ENCODE measurements at regions not wholly inside any gene's neighbourhood (a gene's known extent, or its start where the extent isn't known, plus 50 kb on each side); places are given as distances from the start of the nearest gene placed in this dataset.

GRCh38 chr3:181565416-181565815, 146.3 kb upstream of the SOX2 start:
- no peak for DNase-seq (ENCODE audit: insufficient read length)
- FAIRE-seq: no peak
- TF ChIP-seq TAF1 (IDR thresholded peaks at IDR 0.05; ENCODE audit: borderline replicate concordance, low read depth, low read length) (no peak), POLR2AphosphoS5 (IDR thresholded peaks at IDR 0.05; ENCODE audit: low read depth, low read length) (no peak)

- TF ChIP-seq POLR2A (IDR thresholded peaks at IDR 0.05; ENCODE audit: low read depth, low read length): no peak
- TF ChIP-seq POLR2AphosphoS5 (IDR thresholded peaks at IDR 0.05; ENCODE audit: low read depth, low read length): no peak
- no peak for TF ChIP-seq TAF1 (IDR thresholded peaks at IDR 0.05; ENCODE audit: borderline replicate concordance, low read depth, low read length)
- DNase-seq (ENCODE audit: insufficient read length): no peak
- FAIRE-seq: no peak
Measured at GRCh38 chr3:181564222-181564621, 147.5 kb upstream of the SOX2 start.

- FAIRE-seq (no peak), DNase-seq (ENCODE audit: insufficient read length) (no peak)
- TF ChIP-seq POLR2AphosphoS5 (IDR thresholded peaks at IDR 0.05; ENCODE audit: low read depth, low read length): no peak
- no peak for TF ChIP-seq TAF1 (IDR thresholded peaks at IDR 0.05; ENCODE audit: borderline replicate concordance, low read depth, low read length)
- no peak for TF ChIP-seq POLR2A (IDR thresholded peaks at IDR 0.05; ENCODE audit: low read depth, low read length)
Measured at GRCh38 chr3:181561139-181562031, 150.3 kb upstream of the SOX2 start.

DNA sequence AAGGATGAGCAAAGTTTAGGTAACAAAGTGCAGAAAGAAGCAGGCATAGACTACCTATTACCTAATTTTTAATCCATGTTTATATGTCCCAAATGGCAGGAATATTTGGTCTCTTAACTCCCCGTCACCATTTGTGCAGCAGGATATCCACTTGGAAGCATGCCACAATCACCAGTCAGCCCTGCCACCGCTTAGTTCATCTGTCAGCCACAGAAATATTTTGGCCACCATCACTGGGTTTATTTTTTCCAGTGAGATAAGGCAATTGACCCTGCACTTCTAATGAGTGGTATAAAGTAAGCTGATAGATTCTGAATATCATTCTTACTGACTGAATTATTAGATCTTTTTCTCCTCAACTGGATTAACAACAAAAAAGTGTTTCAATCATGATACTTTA, 152.9 kb upstream of the SOX2 start:
- TF ChIP-seq TAF1 (IDR thresholded peaks at IDR 0.05; ENCODE audit: borderline replicate concordance, low read depth, low read length): no peak
- TF ChIP-seq POLR2AphosphoS5 (IDR thresholded peaks at IDR 0.05; ENCODE audit: low read depth, low read length): no peak
- no peak for TF ChIP-seq POLR2A (IDR thresholded peaks at IDR 0.05; ENCODE audit: low read depth, low read length)
- FAIRE-seq (no peak), DNase-seq (ENCODE audit: insufficient read length) (no peak)

GRCh38 chr3:181555681-181556080, 156.0 kb upstream of the SOX2 start:
- FAIRE-seq (no peak), DNase-seq (ENCODE audit: insufficient read length) (no peak)
- TF ChIP-seq POLR2A (IDR thresholded peaks at IDR 0.05; ENCODE audit: low read depth, low read length) (no peak), TAF1 (IDR thresholded peaks at IDR 0.05; ENCODE audit: borderline replicate concordance, low read depth, low read length) (no peak), POLR2AphosphoS5 (IDR thresholded peaks at IDR 0.05; ENCODE audit: low read depth, low read length) (no peak)

DNA sequence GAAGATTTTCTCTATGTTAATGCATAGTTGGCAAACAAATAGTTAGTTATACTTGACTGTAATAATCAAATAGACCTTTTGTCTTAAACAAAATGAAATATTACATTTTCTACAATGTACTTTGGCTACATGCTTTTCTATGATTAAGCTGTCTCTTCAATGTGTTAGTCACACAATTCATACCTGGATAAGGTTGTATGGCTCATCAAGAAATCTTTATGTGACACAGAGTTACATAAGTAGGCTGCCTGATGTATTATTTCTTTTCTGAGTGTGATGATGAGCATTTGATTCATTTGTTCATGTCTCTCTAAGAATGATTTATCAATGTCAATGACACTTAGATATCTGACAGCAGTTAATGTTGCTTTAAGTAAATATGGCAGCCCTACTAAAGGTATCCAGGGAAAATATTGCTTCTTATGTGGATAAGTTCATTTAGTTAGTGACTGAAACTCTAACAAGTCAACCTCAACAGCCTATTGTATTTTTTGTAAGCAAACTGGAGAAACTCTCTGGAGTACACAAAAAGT, 157.4 kb upstream of the SOX2 start:
- no peak for DNase-seq (ENCODE audit: insufficient read length)
- no peak for FAIRE-seq
- TF ChIP-seq POLR2A (IDR thresholded peaks at IDR 0.05; ENCODE audit: low read depth, low read length) (no peak), POLR2AphosphoS5 (IDR thresholded peaks at IDR 0.05; ENCODE audit: low read depth, low read length) (no peak)

DNA sequence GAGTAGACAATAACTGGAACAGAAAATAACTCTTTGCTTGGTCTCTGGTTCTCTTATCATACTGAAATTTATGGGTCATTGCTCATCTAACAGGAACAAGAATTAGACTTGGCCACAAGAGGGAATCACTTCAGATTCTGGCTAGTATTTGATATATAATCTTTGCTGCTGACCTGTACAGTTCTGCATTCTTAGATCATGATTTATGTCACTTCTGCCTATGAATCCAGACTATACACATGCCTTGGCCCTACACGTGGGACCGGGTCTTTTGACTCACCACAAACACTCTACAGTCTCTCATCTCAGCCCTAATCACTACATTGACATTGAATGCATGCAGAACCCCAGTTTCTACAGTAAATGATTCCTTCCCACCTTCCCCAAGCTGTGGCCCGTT, 162.5 kb upstream of the SOX2 start:
- DNase-seq (ENCODE audit: insufficient read length): no peak
- no peak for FAIRE-seq
- TF ChIP-seq POLR2A (IDR thresholded peaks at IDR 0.05; ENCODE audit: low read depth, low read length) (no peak), TAF1 (IDR thresholded peaks at IDR 0.05; ENCODE audit: borderline replicate concordance, low read depth, low read length) (no peak), POLR2AphosphoS5 (IDR thresholded peaks at IDR 0.05; ENCODE audit: low read depth, low read length) (no peak)

GRCh38 chr3:181541414-181541813, 170.3 kb upstream of the SOX2 start:
- TF ChIP-seq TAF1 (IDR thresholded peaks at IDR 0.05; ENCODE audit: borderline replicate concordance, low read depth, low read length): no peak
- no peak for TF ChIP-seq POLR2AphosphoS5 (IDR thresholded peaks at IDR 0.05; ENCODE audit: low read depth, low read length)
- no peak for TF ChIP-seq POLR2A (IDR thresholded peaks at IDR 0.05; ENCODE audit: low read depth, low read length)
- FAIRE-seq (no peak), DNase-seq (ENCODE audit: insufficient read length) (no peak)

DNA sequence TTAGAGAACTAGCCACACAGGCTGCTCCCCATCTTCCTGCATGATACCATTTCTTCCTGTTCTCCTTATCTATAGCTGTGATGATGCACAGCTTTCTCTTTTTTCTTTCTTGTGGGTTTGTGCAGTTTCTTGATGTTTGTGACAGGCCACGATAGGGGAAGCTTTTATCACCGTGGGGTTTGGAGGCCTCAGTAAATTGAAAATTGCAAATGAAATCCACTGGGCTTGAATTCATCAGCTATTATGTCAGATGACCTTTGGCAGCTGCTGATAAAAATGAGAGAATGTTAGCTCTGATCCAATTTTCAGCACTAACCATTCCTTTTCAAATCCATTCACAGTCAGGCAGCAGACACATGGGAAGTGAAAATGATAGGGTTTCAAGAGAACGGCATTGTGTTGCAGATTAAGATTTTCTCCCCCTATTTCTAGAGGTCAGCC, 176.9 kb upstream of the SOX2 start:
- TF ChIP-seq POLR2A (IDR thresholded peaks at IDR 0.05; ENCODE audit: low read depth, low read length) (no peak), POLR2AphosphoS5 (IDR thresholded peaks at IDR 0.05; ENCODE audit: low read depth, low read length) (no peak), TAF1 (IDR thresholded peaks at IDR 0.05; ENCODE audit: borderline replicate concordance, low read depth, low read length) (no peak)
- no peak for DNase-seq (ENCODE audit: insufficient read length)
- no peak for FAIRE-seq

- no peak for DNase-seq (ENCODE audit: insufficient read length)
- FAIRE-seq: no peak
- TF ChIP-seq POLR2AphosphoS5 (IDR thresholded peaks at IDR 0.05; ENCODE audit: low read depth, low read length) (no peak), POLR2A (IDR thresholded peaks at IDR 0.05; ENCODE audit: low read depth, low read length) (no peak), TAF1 (IDR thresholded peaks at IDR 0.05; ENCODE audit: borderline replicate concordance, low read depth, low read length) (no peak)
Measured at GRCh38 chr3:181533811-181534210, 177.9 kb upstream of the SOX2 start.

GRCh38 chr3:181530584-181530983, 181.1 kb upstream of the SOX2 start:
- TF ChIP-seq POLR2A (IDR thresholded peaks at IDR 0.05; ENCODE audit: low read depth, low read length) (no peak), TAF1 (IDR thresholded peaks at IDR 0.05; ENCODE audit: borderline replicate concordance, low read depth, low read length) (no peak), POLR2AphosphoS5 (IDR thresholded peaks at IDR 0.05; ENCODE audit: low read depth, low read length) (no peak)
- DNase-seq (ENCODE audit: insufficient read length) (no peak), FAIRE-seq (no peak)

- TF ChIP-seq TAF1 (IDR thresholded peaks at IDR 0.05; ENCODE audit: borderline replicate concordance, low read depth, low read length) (no peak), POLR2A (IDR thresholded peaks at IDR 0.05; ENCODE audit: low read depth, low read length) (no peak), POLR2AphosphoS5 (IDR thresholded peaks at IDR 0.05; ENCODE audit: low read depth, low read length) (no peak)
- no peak for FAIRE-seq
- DNase-seq (ENCODE audit: insufficient read length): no peak
Measured at GRCh38 chr3:181521831-181522230, 189.9 kb upstream of the SOX2 start.
